GM18517 (cell line): ENCODE measurements at regions not wholly inside any gene's neighbourhood (a gene's known extent, or its start where the extent isn't known, plus 50 kb on each side); places are given as distances from the start of the nearest gene placed in this dataset.

Experiments
- ATAC-seq: cut with Tn5 transposase; IDR thresholded peaks from one replicate; pipeline ENCODE4 v1.9.1; 2021; ENCODE audit warnings: mild to moderate bottlenecking, moderate library complexity; ENCODE audit not compliant: unreplicated experiment

DNA sequence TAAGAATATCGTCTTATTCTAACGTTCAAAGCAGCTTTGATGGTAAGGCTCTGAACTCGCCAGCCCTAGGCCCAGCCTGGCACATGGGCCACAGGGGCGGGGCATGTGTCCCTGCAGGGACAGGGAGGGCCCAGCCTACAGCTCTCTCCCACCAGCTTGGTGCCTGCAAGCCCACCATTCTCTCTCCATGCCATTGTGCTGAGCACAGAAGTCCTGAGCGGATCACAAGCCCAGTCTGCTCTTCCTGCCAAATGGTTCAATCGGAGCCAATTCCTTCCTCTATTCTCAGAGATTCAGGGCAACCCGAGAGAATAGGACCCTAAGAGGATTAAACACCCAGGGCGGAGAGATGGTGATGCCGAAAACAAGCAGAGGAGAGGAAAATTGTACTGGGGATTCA lies 50.3 kb upstream of the APCDD1 start:
- ATAC-seq, result no peak
